ENCODE measurements at regions not wholly inside any gene's neighbourhood (a gene's known extent, or its start where the extent isn't known, plus 50 kb on each side); places are given as distances from the start of the nearest gene placed in this dataset.

- Histone ChIP-seq H3K27ac (no peak overlapping the region), H3K27me3 (no peaks in the 10 kb centered on the region), H3K4me3 (no peak overlapping the region), H3K36me3 (no peaks in the 10 kb centered on the region), H3K9me3 (peaks cover 0 to 6% (median 0%) of the 10 kb centered on the region in 12 donors), H3K4me1 (no peaks in the 10 kb centered on the region)
- TF ChIP-seq CTCF (IDR thresholded peaks at IDR 0.05), result no peak
- TF ChIP-seq POLR2A (IDR thresholded peaks at IDR 0.05), result no peak
- ATAC-seq (no peak), DNase-seq (no peak)
- 84 to 94% (median 91%) methylated on average over 1 of the region's 1 CpG for WGBS, 4 donors
- intact Hi-C loops (cut with DNase I), result no loop called here
These were observed 96.6 kb downstream of the QPCT start for GRCh38 chr2:37441055-37441454.

- TF ChIP-seq CTCF (IDR thresholded peaks at IDR 0.05) (no peak), POLR2A (IDR thresholded peaks at IDR 0.05) (no peak)
- peaks cover 0 to 6% (median 0%) of the 10 kb centered on the region in 12 donors for H3K9me3 ChIP-seq
- no peak overlapping the region for H3K4me3 ChIP-seq
- no peak for ATAC-seq
- H3K27ac ChIP-seq, result no peak overlapping the region
- WGBS, 4 donors, result 84 to 99% (median 92%) methylated on average over 3 of the region's 3 CpGs
- no peaks in the 10 kb centered on the region for H3K36me3 ChIP-seq
- intact Hi-C loops (cut with DNase I), result no loop called here
- H3K27me3 ChIP-seq, result no peaks in the 10 kb centered on the region
- H3K4me1 ChIP-seq, result no peaks in the 10 kb centered on the region
- no peak for DNase-seq
These were observed 98.7 kb downstream of the QPCT start for GRCh38 chr2:37443082-37443481.

- TF ChIP-seq CTCF (IDR thresholded peaks at IDR 0.05) (no peak), POLR2A (IDR thresholded peaks at IDR 0.05) (no peak)
- WGBS, 4 donors, result 80 to 88% (median 85%) methylated on average over 3 of the region's 3 CpGs
- ATAC-seq, result no peak
These were observed 103.0 kb downstream of the QPCT start for GRCh38 chr2:37447446-37447845.

GRCh38 chr2:37448342-37449120, 104.1 kb downstream of the QPCT start:
- ATAC-seq, result no peak
- H3K27ac ChIP-seq, result no peak overlapping the region
- intact Hi-C loops (cut with DNase I), result no loop called here

More at GRCh38 chr2:37447446-37447845, 103.0 kb downstream of the QPCT start:
- Histone ChIP-seq H3K27me3 (no peaks in the 10 kb centered on the region), H3K9me3 (no peaks in the 10 kb centered on the region), H3K4me1 (peaks cover 0 to 4% (median 0%) of the 10 kb centered on the region in 12 donors), H3K27ac (no peak overlapping the region), H3K36me3 (no peaks in the 10 kb centered on the region), H3K4me3 (no peak overlapping the region)
- DNase-seq, result no peak
- intact Hi-C loops (cut with DNase I), result no loop called here

More at GRCh38 chr2:37448342-37449120, 104.1 kb downstream of the QPCT start:
- Histone ChIP-seq H3K9me3 (no peaks in the 10 kb centered on the region), H3K4me1 (peaks cover 0 to 6% (median 0%) of the 10 kb centered on the region in 12 donors), H3K36me3 (no peaks in the 10 kb centered on the region), H3K4me3 (no peak overlapping the region), H3K27me3 (no peaks in the 10 kb centered on the region)
- TF ChIP-seq POLR2A (IDR thresholded peaks at IDR 0.05) (no peak), CTCF (IDR thresholded peaks at IDR 0.05) (no peak)
- 79 to 95% (median 89%) methylated on average over 3 of the region's 3 CpGs for WGBS, 4 donors
- no peak for DNase-seq
